ENCODE measurements at regions not wholly inside any gene's neighbourhood (a gene's known extent, or its start where the extent isn't known, plus 50 kb on each side); places are given as distances from the start of the nearest gene placed in this dataset.

DNA sequence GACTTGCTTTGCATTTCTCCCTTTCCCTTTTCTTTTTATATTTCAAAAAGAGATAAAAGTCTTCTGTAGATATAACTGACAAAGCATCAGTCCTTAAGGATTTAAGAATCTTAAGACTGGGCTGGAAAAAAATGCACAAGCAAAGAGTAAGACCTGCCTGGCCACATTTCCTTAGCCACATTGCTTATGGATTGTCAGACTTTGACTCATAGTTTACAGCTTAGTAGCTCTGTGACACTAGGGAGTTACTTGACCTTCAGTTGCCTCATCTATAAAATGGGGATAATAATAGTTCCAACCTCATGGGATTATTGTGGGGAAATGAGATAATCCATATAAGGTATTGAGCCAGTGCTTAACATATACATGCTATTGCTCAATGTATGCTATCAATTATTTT is 66.4 kb upstream of the STK38L start:
- no peak overlapping the region for H3K9ac ChIP-seq (ENCODE audit: low read length)
- ChIA-PET CTCF (interaction anchor here (0.8 kb wide), 1 partner anchor 162 kb away, joined by 4 read pairs; no protein-coding TSS in a partner anchor), RAD21 (ENCODE audit: low non-redundant PET in 1 of 2, low total read pairs in 2 of 2, uncharacterized antibody in 2 of 2, unreplicated experiment in 2 of 2) (no interaction called here), POLR2A (no interaction called here)
- no peaks in the 10 kb centered on the region for H3K36me3 ChIP-seq (ENCODE audit: control insufficient read depth in 1 of 2, insufficient read depth in 2 of 2, low read length in 2 of 2)
- H3K9me3 ChIP-seq (ENCODE audit: control insufficient read depth in 1 of 2, insufficient read depth in 1 of 2, low read depth in 1 of 2, low read length in 2 of 2) = no peaks in the 10 kb centered on the region
- H3K4me1 ChIP-seq (ENCODE audit: control insufficient read depth in 1 of 2, insufficient read depth in 2 of 2, low read length in 2 of 2) = peaks cover 20 to 41% of the 10 kb centered on the region in 2 experiments
- H2AFZ ChIP-seq (ENCODE audit: low read depth, low read length, poor library complexity, severe bottlenecking) = no peak overlapping the region
- peak overlapping the region; percentile 10 for H3K4me2 ChIP-seq (ENCODE audit: low read length)
- peak; percentile 49; the same call in 1 of the 2 replicates for ATAC-seq
- no peaks in the 10 kb centered on the region for H3K27me3 ChIP-seq (ENCODE audit: insufficient read depth, low read length)
- no peak overlapping the region for H3K27ac ChIP-seq (ENCODE audit: low read depth, low read length)
- H3K9me2 ChIP-seq (ENCODE audit: insufficient read depth) = no peaks in the 10 kb centered on the region
- no peak overlapping the region for H3K4me3 ChIP-seq (replicated peaks in 1 of 2; ENCODE audit: low read depth in 1 of 2, low read length in 2 of 2)
- no TSS peak for BruUV-seq (replicated peaks)
- DNase-seq (ENCODE audit: low read depth, low spot score) = no peak
- no peaks in the 10 kb centered on the region for H3K79me2 ChIP-seq (ENCODE audit: insufficient read depth, low read length)
- intact Hi-C loops (cut with micrococcal nuclease) = no loop called here
- H4K20me1 ChIP-seq (ENCODE audit: insufficient read depth) = no peaks in the 10 kb centered on the region
- TF ChIP-seq ZFX (IDR thresholded peaks at IDR 0.05) (no peak), ZNF274 (IDR thresholded peaks at IDR 0.05; ENCODE audit: low read depth, low read length) (no peak), POLR2AphosphoS5 (IDR thresholded peaks at IDR 0.05; ENCODE audit: low read depth, low read length) (no peak), YY1 (IDR thresholded peaks at IDR 0.05; ENCODE audit: extremely low read depth, insufficient replicate concordance, low read depth, low read length) (no peak), EGR1 (IDR thresholded peaks at IDR 0.05; ENCODE audit: low read depth) (no peak), ZBTB33 (IDR thresholded peaks at IDR 0.05; ENCODE audit: extremely low read depth, insufficient replicate concordance, low read length) (no peak), JUND (IDR thresholded peaks at IDR 0.05) (peak; percentile 13; the same call in 1 of the 2 replicates), SP1 (IDR thresholded peaks at IDR 0.05; ENCODE audit: low read depth) (peak; percentile 33), CBX3 (IDR thresholded peaks at IDR 0.05; ENCODE audit: low read depth) (no peak), ATF3 (IDR thresholded peaks at IDR 0.05) (no peak), POLR2A (IDR thresholded peaks at IDR 0.05; ENCODE audit: borderline replicate concordance, extremely low read depth, insufficient read depth, insufficient read length) (no peak), ELF1 (IDR thresholded peaks at IDR 0.05; ENCODE audit: borderline replicate concordance, low read depth) (no peak), CEBPB (IDR thresholded peaks at IDR 0.05; ENCODE audit: low read depth) (peak; percentile 42; the same call in 1 of the 2 replicates), EZH2phosphoT487 (IDR thresholded peaks at IDR 0.05; ENCODE audit: borderline replicate concordance) (no peak), SIN3A (IDR thresholded peaks at IDR 0.05; ENCODE audit: low read depth) (no peak), TCF7L2 (IDR thresholded peaks at IDR 0.05; ENCODE audit: borderline replicate concordance, extremely low read depth, insufficient read depth, insufficient read length) (no peak), FOSL1 (IDR thresholded peaks at IDR 0.05; ENCODE audit: low read depth) (0 out of 2 replicates have a peak, but pooled peaks have one; percentile 49), EZH2 (IDR thresholded peaks at IDR 0.05) (no peak), RAD21 (IDR thresholded peaks at IDR 0.05; ENCODE audit: low read depth) (no peak), SRF (IDR thresholded peaks at IDR 0.05; ENCODE audit: low read depth) (no peak)
- TF ChIP-seq, protein P1, sequence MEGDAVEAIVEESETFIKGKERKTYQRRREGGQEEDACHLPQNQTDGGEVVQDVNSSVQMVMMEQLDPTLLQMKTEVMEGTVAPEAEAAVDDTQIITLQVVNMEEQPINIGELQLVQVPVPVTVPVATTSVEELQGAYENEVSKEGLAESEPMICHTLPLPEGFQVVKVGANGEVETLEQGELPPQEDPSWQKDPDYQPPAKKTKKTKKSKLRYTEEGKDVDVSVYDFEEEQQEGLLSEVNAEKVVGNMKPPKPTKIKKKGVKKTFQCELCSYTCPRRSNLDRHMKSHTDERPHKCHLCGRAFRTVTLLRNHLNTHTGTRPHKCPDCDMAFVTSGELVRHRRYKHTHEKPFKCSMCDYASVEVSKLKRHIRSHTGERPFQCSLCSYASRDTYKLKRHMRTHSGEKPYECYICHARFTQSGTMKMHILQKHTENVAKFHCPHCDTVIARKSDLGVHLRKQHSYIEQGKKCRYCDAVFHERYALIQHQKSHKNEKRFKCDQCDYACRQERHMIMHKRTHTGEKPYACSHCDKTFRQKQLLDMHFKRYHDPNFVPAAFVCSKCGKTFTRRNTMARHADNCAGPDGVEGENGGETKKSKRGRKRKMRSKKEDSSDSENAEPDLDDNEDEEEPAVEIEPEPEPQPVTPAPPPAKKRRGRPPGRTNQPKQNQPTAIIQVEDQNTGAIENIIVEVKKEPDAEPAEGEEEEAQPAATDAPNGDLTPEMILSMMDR (IDR thresholded peaks at IDR 0.05 in 2 of 3, conservative IDR thresholded peaks at IDR 0.05 in 1 of 3; ENCODE audit: borderline replicate concordance in 1 of 3, insufficient read depth in 1 of 3, low read depth in 2 of 3, low read length in 2 of 3) = no peak
- TF ChIP-seq, protein P2, sequence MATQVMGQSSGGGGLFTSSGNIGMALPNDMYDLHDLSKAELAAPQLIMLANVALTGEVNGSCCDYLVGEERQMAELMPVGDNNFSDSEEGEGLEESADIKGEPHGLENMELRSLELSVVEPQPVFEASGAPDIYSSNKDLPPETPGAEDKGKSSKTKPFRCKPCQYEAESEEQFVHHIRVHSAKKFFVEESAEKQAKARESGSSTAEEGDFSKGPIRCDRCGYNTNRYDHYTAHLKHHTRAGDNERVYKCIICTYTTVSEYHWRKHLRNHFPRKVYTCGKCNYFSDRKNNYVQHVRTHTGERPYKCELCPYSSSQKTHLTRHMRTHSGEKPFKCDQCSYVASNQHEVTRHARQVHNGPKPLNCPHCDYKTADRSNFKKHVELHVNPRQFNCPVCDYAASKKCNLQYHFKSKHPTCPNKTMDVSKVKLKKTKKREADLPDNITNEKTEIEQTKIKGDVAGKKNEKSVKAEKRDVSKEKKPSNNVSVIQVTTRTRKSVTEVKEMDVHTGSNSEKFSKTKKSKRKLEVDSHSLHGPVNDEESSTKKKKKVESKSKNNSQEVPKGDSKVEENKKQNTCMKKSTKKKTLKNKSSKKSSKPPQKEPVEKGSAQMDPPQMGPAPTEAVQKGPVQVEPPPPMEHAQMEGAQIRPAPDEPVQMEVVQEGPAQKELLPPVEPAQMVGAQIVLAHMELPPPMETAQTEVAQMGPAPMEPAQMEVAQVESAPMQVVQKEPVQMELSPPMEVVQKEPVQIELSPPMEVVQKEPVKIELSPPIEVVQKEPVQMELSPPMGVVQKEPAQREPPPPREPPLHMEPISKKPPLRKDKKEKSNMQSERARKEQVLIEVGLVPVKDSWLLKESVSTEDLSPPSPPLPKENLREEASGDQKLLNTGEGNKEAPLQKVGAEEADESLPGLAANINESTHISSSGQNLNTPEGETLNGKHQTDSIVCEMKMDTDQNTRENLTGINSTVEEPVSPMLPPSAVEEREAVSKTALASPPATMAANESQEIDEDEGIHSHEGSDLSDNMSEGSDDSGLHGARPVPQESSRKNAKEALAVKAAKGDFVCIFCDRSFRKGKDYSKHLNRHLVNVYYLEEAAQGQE (IDR thresholded peaks at IDR 0.05; ENCODE audit: low read depth) = no peak

Data from HCT116 (cell line).